HCT116 (cell line): ENCODE measurements at regions not wholly inside any gene's neighbourhood (a gene's known extent, or its start where the extent isn't known, plus 50 kb on each side); places are given as distances from the start of the nearest gene placed in this dataset.

Source experiments
- ATAC-seq: fragments of 200-7000 bp; cut with Tn5 transposase; 2 replicates; pipeline ENCODE4 v1.9.1; 2020; ENCODE audit warnings: mild to moderate bottlenecking, moderate library complexity
- BruUV-seq: library from RNA; stranded (reverse); fragments of 400-500 nt; replicated peaks from 2 replicates; lab custom pipeline; 2021; lab: Mats Ljungman, UMichigan
- CTCF ChIA-PET: fragments of 300-600 bp; sonication (Branson Sonifier 250); formaldehyde crosslinking; loops from one replicate; lab custom pipeline; 2021; ENCODE audit warnings: antibody characterized with exemption; lab: Charles Lee
- POLR2A ChIA-PET: fragments of 300-600, 350-600 bp; sonication (Branson Sonifier 250); formaldehyde crosslinking; loops from one replicate; lab custom pipeline; 2021; ENCODE audit warnings: antibody characterized with exemption; lab: Charles Lee
- RAD21 ChIA-PET, 2 experiments: fragments of 300-600 bp; sonication (Branson Sonifier 250); formaldehyde crosslinking; loops; one replicate each; lab custom pipeline; 2023; ENCODE audit warnings: low total read pairs in 2 of 2; ENCODE audit not compliant: uncharacterized antibody in 2 of 2, unreplicated experiment in 2 of 2, low non-redundant PET in 1 of 2; lab: Charles Lee
- DNase-seq: peaks from one replicate; pipeline ENCODE4 v3.0.0-alpha.2; 2010; ENCODE audit warnings: low read depth, low spot score
- H2AFZ ChIP-seq: fragments of 200-600 bp; shearing (Covaris generic), sonication (generic); 2 replicates; pipeline ENCODE4 v1.6.1; 2017; ENCODE audit warnings: low read depth, mixed run types, mixed read lengths, antibody characterized with exemption, low read length; ENCODE audit not compliant: poor library complexity, severe bottlenecking
- H3K27ac ChIP-seq: 2 replicates; pipeline ENCODE4 v1.5.1; 2012; ENCODE audit warnings: low read depth, low read length
- H3K27me3 ChIP-seq: fragments of 200-600 bp; sonication (generic); 2 replicates; pipeline ENCODE4 v1.6.1; 2016; ENCODE audit warnings: mixed run types, low read length, mixed read lengths; ENCODE audit not compliant: insufficient read depth
- H3K36me3 ChIP-seq, 2 experiments: fragments of 200-500 bp in 1 of 2; fragments of 200-600 bp in 1 of 2; sonication (Bioruptor generic) in 1 of 2; sonication (generic) in 1 of 2; 2 replicates each; pipeline versions ENCODE4 v1.5.1 to v1.6.1; 2014 to 2016; ENCODE audit warnings: low read length in 2 of 2, inconsistent platforms in 1 of 2, mixed read lengths in 1 of 2, mixed run types in 1 of 2; ENCODE audit not compliant: insufficient read depth in 2 of 2, control insufficient read depth in 1 of 2
- H3K4me1 ChIP-seq, 2 experiments: fragments of 200-600 bp in 1 of 2; sonication (generic) in 1 of 2; 2 replicates each; pipeline versions ENCODE4 v1.5.1 to v1.6.1; 2012 to 2017; ENCODE audit warnings: low read length in 2 of 2, inconsistent platforms in 1 of 2, mild to moderate bottlenecking in 1 of 2, mixed read lengths in 1 of 2, mixed run types in 1 of 2, moderate library complexity in 1 of 2; ENCODE audit not compliant: insufficient read depth in 2 of 2, control insufficient read depth in 1 of 2
- H3K4me2 ChIP-seq: fragments of 200-600 bp; sonication (generic); 2 replicates; pipeline ENCODE4 v1.6.1; 2017; ENCODE audit warnings: mixed run types, low read length, mixed read lengths
- H3K4me3 ChIP-seq, 2 experiments: fragments of 200-600 bp in 1 of 2; sonication (generic) in 1 of 2; replicated peaks in 1 of 2; 2 replicates each; pipeline ENCODE4 v1.5.1; 2011 to 2016; ENCODE audit warnings: low read length in 2 of 2, control low read depth in 1 of 2, low read depth in 1 of 2, mild to moderate bottlenecking in 1 of 2, mixed read lengths in 1 of 2, mixed run types in 1 of 2
- H3K79me2 ChIP-seq: fragments of 200-600 bp; sonication (generic); 2 replicates; pipeline ENCODE4 v1.6.1; 2017; ENCODE audit warnings: mild to moderate bottlenecking, mixed run types, low read length, moderate library complexity, mixed read lengths; ENCODE audit not compliant: insufficient read depth
- H3K9ac ChIP-seq: fragments of 200-600 bp; sonication (generic); 2 replicates; pipeline ENCODE4 v1.6.1; 2016; ENCODE audit warnings: low read length, mixed read lengths
- H3K9me2 ChIP-seq: fragments of 200-600 bp; sonication (generic), shearing (Covaris generic); 2 replicates; pipeline ENCODE4 v1.6.1; 2017; ENCODE audit warnings: mixed run types, mild to moderate bottlenecking, moderate library complexity; ENCODE audit not compliant: insufficient read depth
- H3K9me3 ChIP-seq, 2 experiments: fragments of 200-500 bp in 1 of 2; fragments of 200-600 bp in 1 of 2; sonication (Bioruptor generic) in 1 of 2; sonication (generic) in 1 of 2; 2 replicates each; pipeline ENCODE4 v1.6.1; 2014 to 2017; ENCODE audit warnings: low read length in 2 of 2, mixed read lengths in 2 of 2, inconsistent platforms in 1 of 2, low read depth in 1 of 2, mild to moderate bottlenecking in 1 of 2, mixed run types in 1 of 2, moderate library complexity in 1 of 2; ENCODE audit not compliant: control insufficient read depth in 1 of 2, insufficient read depth in 1 of 2
- H4K20me1 ChIP-seq: fragments of 200-600 bp; sonication (generic), shearing (Covaris generic); 2 replicates; pipeline ENCODE4 v1.6.1; 2017; ENCODE audit warnings: mixed run types, mild to moderate bottlenecking, moderate library complexity; ENCODE audit not compliant: insufficient read depth
- CBX3 ChIP-seq: IDR thresholded peaks from 2 replicates; pipeline ENCODE4 v1.6.1; 2012; ENCODE audit warnings: low read depth
- CEBPB ChIP-seq: IDR thresholded peaks from 2 replicates; pipeline ENCODE4 v1.6.1; 2012; ENCODE audit warnings: low read depth
- EGR1 ChIP-seq: IDR thresholded peaks from 2 replicates; pipeline ENCODE4 v1.6.1; 2012; ENCODE audit warnings: low read depth
- ELF1 ChIP-seq: IDR thresholded peaks from 2 replicates; pipeline ENCODE4 v1.6.1; 2012; ENCODE audit warnings: low read depth, borderline replicate concordance
- JUND ChIP-seq: IDR thresholded peaks from 2 replicates; pipeline ENCODE4 v1.6.1; 2012
- POLR2AphosphoS5 ChIP-seq: IDR thresholded peaks from 2 replicates; pipeline ENCODE4 v1.6.1; 2011; ENCODE audit warnings: mild to moderate bottlenecking, low read depth, low read length, moderate library complexity
- SP1 ChIP-seq: IDR thresholded peaks from 2 replicates; pipeline ENCODE4 v1.6.1; 2012; ENCODE audit warnings: low read depth
- TCF7L2 ChIP-seq: IDR thresholded peaks from 2 replicates; pipeline ENCODE4 v1.7.0; 2011; ENCODE audit warnings: borderline replicate concordance, inconsistent platforms; ENCODE audit not compliant: insufficient read depth, insufficient read length; ENCODE audit errors: extremely low read depth
- ZNF274 ChIP-seq: fragments of 200-500 bp; sonication (Bioruptor generic); IDR thresholded peaks from 2 replicates; pipeline ENCODE4 v1.6.1; 2014; ENCODE audit warnings: mild to moderate bottlenecking, low read depth, low read length, inconsistent platforms
- intact Hi-C: fragments of 100-400 bp; cut with micrococcal nuclease; formaldehyde crosslinking; loops from 2 replicates; pipeline ENCODE4 v1.10.0; 2022
- TF ChIP-seq, protein P1 (sequence below), 3 experiments: fragments of 200-600 bp in 1 of 3; sonication (generic) in 1 of 3; IDR thresholded peaks in 2 of 3; conservative IDR thresholded peaks in 1 of 3; 2 replicates each; pipeline ENCODE4 v1.5.1; 2012 to 2017; ENCODE audit warnings: low read depth in 2 of 3, low read length in 2 of 3, antibody characterized with exemption in 1 of 3, borderline replicate concordance in 1 of 3, control low read depth in 1 of 3, mild to moderate bottlenecking in 1 of 3, mixed read lengths in 1 of 3, mixed run types in 1 of 3, moderate library complexity in 1 of 3; ENCODE audit not compliant: insufficient read depth in 1 of 3
- TF ChIP-seq, protein P2 (sequence below): IDR thresholded peaks from 2 replicates; pipeline ENCODE4 v1.6.1; 2012

DNA sequence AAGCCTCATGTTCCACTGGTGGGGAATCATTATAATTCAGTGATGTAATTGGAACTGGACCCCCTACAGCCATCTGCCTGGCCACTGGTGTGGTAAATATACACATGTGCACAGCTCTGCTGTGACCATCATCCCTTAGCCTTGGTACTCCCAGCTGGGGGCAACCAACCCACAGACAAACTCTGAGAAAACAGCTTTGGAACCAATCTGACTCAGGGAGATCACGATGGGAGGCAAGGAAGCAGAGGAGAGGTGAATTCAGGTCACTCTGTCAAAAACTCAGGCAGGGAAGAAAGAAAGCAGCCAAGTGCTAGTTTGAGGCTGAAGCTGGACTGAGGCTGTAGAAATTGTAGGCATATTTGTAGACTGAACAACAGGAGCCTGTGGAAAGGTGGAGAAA is 197.8 kb upstream of the GALNT2 start:
- no TSS peak for BruUV-seq
- no peaks in the 10 kb centered on the region for H3K9me3 ChIP-seq
- no peak overlapping the region for H3K9ac ChIP-seq
- peaks cover 0 to 4% of the 10 kb centered on the region in 2 experiments; a peak in 2 of 4 replicates for H3K4me1 ChIP-seq
- DNase-seq, result no peak
- TF ChIP-seq POLR2AphosphoS5, result no peak
- TF ChIP-seq, protein P1, sequence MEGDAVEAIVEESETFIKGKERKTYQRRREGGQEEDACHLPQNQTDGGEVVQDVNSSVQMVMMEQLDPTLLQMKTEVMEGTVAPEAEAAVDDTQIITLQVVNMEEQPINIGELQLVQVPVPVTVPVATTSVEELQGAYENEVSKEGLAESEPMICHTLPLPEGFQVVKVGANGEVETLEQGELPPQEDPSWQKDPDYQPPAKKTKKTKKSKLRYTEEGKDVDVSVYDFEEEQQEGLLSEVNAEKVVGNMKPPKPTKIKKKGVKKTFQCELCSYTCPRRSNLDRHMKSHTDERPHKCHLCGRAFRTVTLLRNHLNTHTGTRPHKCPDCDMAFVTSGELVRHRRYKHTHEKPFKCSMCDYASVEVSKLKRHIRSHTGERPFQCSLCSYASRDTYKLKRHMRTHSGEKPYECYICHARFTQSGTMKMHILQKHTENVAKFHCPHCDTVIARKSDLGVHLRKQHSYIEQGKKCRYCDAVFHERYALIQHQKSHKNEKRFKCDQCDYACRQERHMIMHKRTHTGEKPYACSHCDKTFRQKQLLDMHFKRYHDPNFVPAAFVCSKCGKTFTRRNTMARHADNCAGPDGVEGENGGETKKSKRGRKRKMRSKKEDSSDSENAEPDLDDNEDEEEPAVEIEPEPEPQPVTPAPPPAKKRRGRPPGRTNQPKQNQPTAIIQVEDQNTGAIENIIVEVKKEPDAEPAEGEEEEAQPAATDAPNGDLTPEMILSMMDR (IDR thresholded peaks at IDR 0.05 in 2 of 3, conservative IDR thresholded peaks at IDR 0.05 in 1 of 3; ENCODE audit: borderline replicate concordance in 1 of 3, insufficient read depth in 1 of 3, low read depth in 2 of 3, low read length in 2 of 3), result no peak
- TF ChIP-seq CEBPB, result no peak
- no peak for TF ChIP-seq ELF1
- no peak for TF ChIP-seq EGR1
- TF ChIP-seq, protein P2, sequence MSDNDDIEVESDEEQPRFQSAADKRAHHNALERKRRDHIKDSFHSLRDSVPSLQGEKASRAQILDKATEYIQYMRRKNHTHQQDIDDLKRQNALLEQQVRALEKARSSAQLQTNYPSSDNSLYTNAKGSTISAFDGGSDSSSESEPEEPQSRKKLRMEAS, result no peak
- no peak for TF ChIP-seq JUND
- no peak for TF ChIP-seq TCF7L2
- TF ChIP-seq CBX3, result no peak
- no peak for TF ChIP-seq SP1
- TF ChIP-seq ZNF274, result no peak
- TF ChIP-seq, all 23 proteins: peak for 0
- no peaks in the 10 kb centered on the region for H3K36me3 ChIP-seq
- H3K4me3 ChIP-seq, result no peak overlapping the region
- CTCF ChIA-PET, result no interaction called here
- H3K9me2 ChIP-seq, result no peaks in the 10 kb centered on the region
- POLR2A ChIA-PET, result no interaction called here
- RAD21 ChIA-PET, result no interaction called here
- H3K27ac ChIP-seq, result no peak overlapping the region
- no peak overlapping the region for H2AFZ ChIP-seq
- H3K4me2 ChIP-seq, result no peak overlapping the region
- H4K20me1 ChIP-seq, result no peaks in the 10 kb centered on the region
- intact Hi-C loops, result no loop called here
- no peak for ATAC-seq
- H3K27me3 ChIP-seq, result no peaks in the 10 kb centered on the region
- no peaks in the 10 kb centered on the region for H3K79me2 ChIP-seq
